ENCODE measurements at regions not wholly inside any gene's neighbourhood (a gene's known extent, or its start where the extent isn't known, plus 50 kb on each side); places are given as distances from the start of the nearest gene placed in this dataset.
A peak's percentile ranks its signal among the peaks of the same experiment; 100 is the strongest.

GRCh38 chr3:151555523-151555922 lies 94.7 kb upstream of the IGSF10 start:
- no peaks in the 10 kb centered on the region for H3K27me3 ChIP-seq (ENCODE audit: control insufficient read depth in 2 of 2, insufficient read depth in 2 of 2, low read length in 2 of 2)
- ChIA-PET CTCF (ENCODE audit: low intra/inter-chr PET ratio) (no interaction called here), POLR2A (no interaction called here)
- ATAC-seq, result no peak
- no TSS peak for BruUV-seq (replicated peaks)
- no peaks in the 10 kb centered on the region for H3K79me2 ChIP-seq (ENCODE audit: control insufficient read depth, insufficient read depth, low read length)
- H3K36me3 ChIP-seq (ENCODE audit: control insufficient read depth, insufficient read depth, low read length), result no peaks in the 10 kb centered on the region
- intact Hi-C loops (cut with micrococcal nuclease) (no loop called here), in situ Hi-C loops (cut with MboI) (no loop called here)
- 47% methylated on average over 2 of the region's 2 CpGs for WGBS (ENCODE audit: insufficient coverage, low coverage, missing lambda C conversion rate)
- H3K27ac ChIP-seq (ENCODE audit: extremely low read depth, low read depth, low read length), result no peak overlapping the region
- H3K4me2 ChIP-seq (ENCODE audit: insufficient read depth, low read length), result no peak overlapping the region
- no peak overlapping the region for H3K4me3 ChIP-seq
- TF ChIP-seq KDM1A (IDR thresholded peaks at IDR 0.05) (0 out of 4 replicates have a peak, but pooled peaks of 1 of the 2 experiments have one; percentile 9), UBTF (IDR thresholded peaks at IDR 0.05; ENCODE audit: borderline replicate concordance in 1 of 2, low read depth in 2 of 2, low read length in 2 of 2) (no peak), CXXC5 (CRISPR knock-in tag; IDR thresholded peaks at IDR 0.05) (no peak)
- H3K9ac ChIP-seq (ENCODE audit: insufficient read depth in 1 of 2, low read depth in 2 of 2, low read length in 2 of 2), result no peak overlapping the region
- H3K9me1 ChIP-seq (ENCODE audit: control insufficient read depth, insufficient read depth, low read length), result no peaks in the 10 kb centered on the region
- H3K4me1 ChIP-seq (replicated peaks in 1 of 2; ENCODE audit: control insufficient read depth in 2 of 2, insufficient read depth in 2 of 2, low read length in 2 of 2), result no peaks in the 10 kb centered on the region
- H4K20me1 ChIP-seq (replicated peaks; ENCODE audit: control insufficient read depth, insufficient read depth, low read length), result no peaks in the 10 kb centered on the region
- DNase-seq (ENCODE audit: extremely low read depth in 1 of 4, low spot score in 3 of 4), result no peak
- FAIRE-seq, result no peak
- H2AFZ ChIP-seq (ENCODE audit: low read depth, low read length), result no peak overlapping the region
- H3K9me3 ChIP-seq (replicated peaks; ENCODE audit: control insufficient read depth, insufficient read depth, low read depth, low read length), result no peaks in the 10 kb centered on the region

GRCh38 chr3:151553888-151554287 lies 93.0 kb upstream of the IGSF10 start:
- H3K4me1 ChIP-seq (replicated peaks in 1 of 2; ENCODE audit: control insufficient read depth in 2 of 2, insufficient read depth in 2 of 2, low read length in 2 of 2), result no peaks in the 10 kb centered on the region
- H3K4me2 ChIP-seq (ENCODE audit: insufficient read depth, low read length), result no peak overlapping the region
- BruUV-seq (replicated peaks), result no TSS peak
- no peaks in the 10 kb centered on the region for H4K20me1 ChIP-seq (replicated peaks; ENCODE audit: control insufficient read depth, insufficient read depth, low read length)
- WGBS (ENCODE audit: insufficient coverage, low coverage, missing lambda C conversion rate), result 53% methylated on average over 3 of the region's 3 CpGs
- H3K9ac ChIP-seq (ENCODE audit: insufficient read depth in 1 of 2, low read depth in 2 of 2, low read length in 2 of 2), result no peak overlapping the region
- ChIA-PET CTCF (ENCODE audit: low intra/inter-chr PET ratio) (no interaction called here), POLR2A (no interaction called here)
- no peaks in the 10 kb centered on the region for H3K79me2 ChIP-seq (ENCODE audit: control insufficient read depth, insufficient read depth, low read length)
- no peak overlapping the region for H3K4me3 ChIP-seq
- DNase-seq (ENCODE audit: extremely low read depth in 1 of 4, low spot score in 3 of 4) (no peak), FAIRE-seq (no peak), ATAC-seq (no peak)
- intact Hi-C loops (cut with micrococcal nuclease) (no loop called here), in situ Hi-C loops (cut with MboI) (no loop called here)
- H3K9me1 ChIP-seq (ENCODE audit: control insufficient read depth, insufficient read depth, low read length), result no peaks in the 10 kb centered on the region
- no peak overlapping the region for H2AFZ ChIP-seq (ENCODE audit: low read depth, low read length)
- H3K36me3 ChIP-seq (ENCODE audit: control insufficient read depth, insufficient read depth, low read length), result no peaks in the 10 kb centered on the region
- no peak overlapping the region for H3K27ac ChIP-seq (ENCODE audit: extremely low read depth, low read depth, low read length)
- TF ChIP-seq CEBPB (tag; IDR thresholded peaks at IDR 0.05) (peak; percentile 52; the same call in 1 of the 2 replicates), CEBPG (CRISPR knock-in tag; IDR thresholded peaks at IDR 0.05) (no peak), CEBPG (tag; conservative IDR thresholded peaks at IDR 0.05 in 1 of 2, IDR thresholded peaks at IDR 0.05 in 1 of 2) (peak in 1 of 2 experiments; percentile 41; a peak in 1 of 4 replicates), ZNF449 (CRISPR knock-in tag; IDR thresholded peaks at IDR 0.05) (no peak)
- no peaks in the 10 kb centered on the region for H3K9me3 ChIP-seq (replicated peaks; ENCODE audit: control insufficient read depth, insufficient read depth, low read depth, low read length)
- no peaks in the 10 kb centered on the region for H3K27me3 ChIP-seq (ENCODE audit: control insufficient read depth in 2 of 2, insufficient read depth in 2 of 2, low read length in 2 of 2)
